ENCODE measurements at regions not wholly inside any gene's neighbourhood (a gene's known extent, or its start where the extent isn't known, plus 50 kb on each side); places are given as distances from the start of the nearest gene placed in this dataset.

- no peak for DNase-seq
These were observed 107.2 kb upstream of the IGFBP3 start for GRCh38 chr7:46028246-46028645.

GRCh38 chr7:46026741-46027140 lies 105.7 kb upstream of the IGFBP3 start:
- DNase-seq = no peak

DNA sequence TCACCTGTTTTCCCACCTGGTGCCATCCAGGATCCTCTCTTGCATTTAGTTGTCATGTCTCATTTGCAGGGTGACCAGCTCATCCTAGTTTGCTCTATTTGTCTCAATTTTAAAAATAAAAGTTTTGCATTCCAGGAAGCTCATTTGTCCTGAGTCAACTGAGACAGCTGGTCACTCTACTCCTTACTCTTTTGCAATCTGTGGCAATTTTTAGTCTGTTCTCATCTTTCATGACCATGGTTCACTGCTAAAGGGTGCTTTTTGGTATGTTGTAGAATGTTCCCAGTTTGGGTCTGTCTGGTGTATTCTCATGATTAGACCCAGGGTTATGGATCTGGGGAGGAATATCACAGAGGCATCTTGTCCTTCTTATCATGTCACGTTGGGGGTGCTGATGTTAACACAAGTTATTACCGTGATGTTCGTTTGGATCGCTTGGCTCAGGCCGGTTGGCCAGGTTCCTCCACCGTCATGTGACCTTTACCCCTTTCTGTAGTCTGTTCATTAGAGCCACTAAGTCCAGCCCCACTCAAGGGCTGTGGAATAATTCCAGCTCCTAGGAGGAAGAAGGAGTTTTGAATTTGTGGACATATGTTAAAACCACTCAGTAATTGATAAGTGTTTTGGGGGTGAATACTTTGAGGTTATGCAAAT lies 103.3 kb upstream of the IGFBP3 start:
- DNase-seq = no peak

GRCh38 chr7:46022397-46022796 lies 101.3 kb upstream of the IGFBP3 start:
- DNase-seq = no peak

- peak; percentile 93 for DNase-seq
These were observed 94.2 kb upstream of the IGFBP3 start for GRCh38 chr7:46015107-46015868.

GRCh38 chr7:46011501-46011900 lies 90.4 kb upstream of the IGFBP3 start:
- DNase-seq = no peak

DNA sequence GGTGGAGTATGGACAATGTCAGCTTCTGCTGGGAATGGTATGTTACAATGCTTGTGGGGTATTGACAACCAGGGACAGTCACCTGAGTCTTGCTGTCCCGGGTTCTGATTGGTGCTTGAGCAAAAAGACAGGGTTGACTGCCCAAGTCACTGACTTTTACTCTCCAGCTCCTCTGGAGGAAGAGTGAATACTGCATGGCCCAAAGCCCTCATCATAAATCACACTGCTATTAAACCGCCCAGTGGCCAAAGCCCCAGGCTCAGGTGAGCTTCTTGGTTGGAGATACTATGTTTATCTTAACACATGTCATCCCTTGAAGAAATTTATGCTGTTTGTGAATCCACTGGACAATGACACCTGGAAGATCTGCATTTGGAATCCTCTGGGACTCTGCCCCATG lies 90.0 kb upstream of the IGFBP3 start:
- DNase-seq = no peak

GRCh38 chr7:46009211-46009610 lies 88.1 kb upstream of the IGFBP3 start:
- DNase-seq = no peak

GRCh38 chr7:46007990-46008643 lies 87.0 kb upstream of the IGFBP3 start:
- no peak for DNase-seq

DNA sequence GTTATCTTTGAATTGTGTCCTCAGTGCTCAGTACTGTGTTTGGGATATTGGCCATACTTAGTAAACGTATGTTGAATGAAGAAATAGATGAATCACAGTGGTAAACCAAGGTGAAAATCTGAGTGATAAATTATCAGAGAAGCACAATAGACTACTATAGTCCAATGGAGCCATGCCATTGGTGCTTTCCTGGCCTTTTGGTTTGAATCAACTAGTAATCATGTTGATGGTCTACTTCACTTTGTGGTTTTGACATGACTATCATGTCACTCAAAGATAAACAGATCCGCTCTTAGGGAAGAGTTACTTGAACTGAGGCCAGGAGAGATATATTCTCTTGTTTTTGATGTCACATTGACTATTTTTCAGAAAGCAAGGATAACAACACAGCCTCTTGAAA lies 86.1 kb upstream of the IGFBP3 start:
- DNase-seq = no peak

DNA sequence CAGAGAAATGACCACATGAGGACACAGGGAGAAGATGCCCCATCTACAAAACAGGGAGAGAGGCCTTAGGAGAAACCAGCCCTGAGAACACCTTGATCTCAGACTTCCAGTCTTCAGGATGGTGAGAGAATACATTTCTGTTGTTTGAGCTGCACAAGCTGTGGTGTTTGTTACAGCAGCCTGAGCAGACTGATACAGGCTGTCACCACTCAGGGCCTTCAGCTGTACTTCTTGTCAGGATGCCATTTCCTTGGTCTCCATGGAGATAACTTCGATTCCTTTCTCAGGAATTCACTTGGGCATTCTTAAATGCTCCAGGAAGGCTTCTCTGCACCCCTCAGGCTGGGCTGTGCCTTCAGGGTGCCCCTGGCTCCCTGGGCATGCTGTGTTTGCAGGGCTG lies 85.7 kb upstream of the IGFBP3 start:
- no peak for DNase-seq

GRCh38 chr7:46006212-46006611 lies 85.1 kb upstream of the IGFBP3 start:
- DNase-seq = no peak

DNA sequence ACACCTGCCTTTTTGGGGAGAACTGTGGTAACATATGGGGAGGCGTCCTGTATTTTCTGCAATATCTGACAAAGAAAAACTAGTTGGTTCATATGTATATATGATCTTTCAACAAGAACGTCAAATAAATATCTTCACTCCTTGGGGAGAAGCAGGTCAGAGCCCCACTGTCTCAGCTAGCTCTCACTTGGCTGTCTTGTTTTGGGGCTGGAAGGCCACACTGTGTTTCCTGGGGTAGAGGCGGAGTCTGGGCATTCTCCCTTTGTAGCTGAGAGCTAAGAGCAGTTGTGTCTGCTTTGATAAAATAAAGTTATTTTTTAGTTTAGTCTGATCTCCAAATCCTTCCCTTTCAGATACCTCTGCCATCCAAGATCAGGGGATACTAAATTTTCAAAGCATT lies 83.9 kb upstream of the IGFBP3 start:
- no peak for DNase-seq

- DNase-seq = no peak
These were observed 83.1 kb upstream of the IGFBP3 start for GRCh38 chr7:46003896-46004875.

DNA sequence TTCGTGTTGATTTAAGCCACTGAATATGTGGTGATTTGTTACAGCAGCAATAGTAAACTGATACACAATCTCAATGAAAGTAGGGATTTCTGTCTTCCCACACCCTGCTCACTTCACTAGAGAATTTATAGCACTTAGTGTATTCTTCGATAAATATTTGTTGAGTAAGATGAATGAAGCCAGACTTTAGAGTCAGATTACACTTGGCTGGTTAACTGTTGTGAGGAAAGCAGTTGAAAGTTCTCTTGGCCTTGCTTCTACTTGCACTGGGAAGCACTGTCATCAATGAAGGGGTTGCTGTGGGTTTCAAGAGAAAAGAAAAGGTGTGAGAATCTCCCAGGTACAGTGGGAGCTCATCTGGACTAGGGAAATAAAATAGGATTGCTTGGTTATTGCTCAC lies 82.1 kb upstream of the IGFBP3 start:
- DNase-seq = no peak

DNA sequence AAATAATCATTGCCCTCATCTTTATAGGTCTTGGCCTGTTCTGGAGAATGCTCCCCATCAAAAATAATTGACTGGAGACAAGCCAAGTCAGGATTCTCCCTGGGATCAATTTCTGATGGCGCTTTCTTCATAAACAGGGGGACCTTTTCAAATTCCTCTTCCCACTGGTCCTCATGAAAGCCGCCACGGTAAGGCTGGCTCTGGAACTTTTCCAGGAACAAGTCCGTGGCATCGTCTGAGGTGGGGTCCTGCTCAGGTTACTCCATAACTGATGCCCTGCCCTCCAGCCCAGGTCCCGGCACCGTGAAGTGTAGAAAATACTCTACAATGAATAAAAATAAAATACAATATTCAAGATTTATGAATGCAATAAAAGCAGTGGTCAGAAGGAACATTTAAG lies 79.4 kb upstream of the IGFBP3 start:
- no peak for DNase-seq

GRCh38 chr7:45999541-45999940 lies 78.5 kb upstream of the IGFBP3 start:
- no peak for DNase-seq

DNA sequence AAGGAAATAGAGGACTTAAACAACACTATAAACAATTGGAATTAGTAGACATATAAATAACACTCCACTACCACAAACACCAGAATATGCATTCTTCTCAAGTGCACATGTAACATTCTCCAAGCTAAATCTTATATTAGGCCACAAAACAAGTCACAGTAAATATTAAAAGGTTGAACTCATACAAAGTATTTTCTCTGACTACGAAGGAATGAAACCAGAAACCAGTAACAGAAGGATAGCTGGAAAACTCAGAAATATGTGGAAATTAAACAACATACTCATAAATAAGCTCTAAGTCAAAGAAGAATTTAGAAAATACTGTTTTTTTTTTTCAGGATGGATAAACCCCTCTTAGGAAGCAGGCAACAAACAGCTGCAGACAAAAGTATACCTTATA lies 77.4 kb upstream of the IGFBP3 start:
- DNase-seq = no peak

DNA sequence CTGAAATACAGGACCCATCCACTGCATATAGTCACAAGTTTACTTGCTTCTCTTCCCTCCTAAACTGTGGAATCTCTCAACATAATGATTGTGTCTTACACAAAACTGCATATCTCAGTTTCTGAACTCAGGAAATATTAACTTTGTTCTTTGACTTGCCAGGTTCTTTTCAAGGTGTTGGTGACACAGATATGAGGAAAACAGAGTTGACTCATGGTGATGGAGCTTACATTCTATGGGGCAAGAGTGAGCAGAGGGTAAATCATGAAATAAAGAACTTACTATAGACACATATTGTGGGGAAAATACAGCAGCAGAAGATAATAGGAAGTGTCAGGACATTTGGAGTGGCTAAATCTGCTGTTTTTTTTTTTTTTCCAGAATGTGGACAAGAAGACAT lies 72.5 kb upstream of the IGFBP3 start:
- DNase-seq = no peak

DNA sequence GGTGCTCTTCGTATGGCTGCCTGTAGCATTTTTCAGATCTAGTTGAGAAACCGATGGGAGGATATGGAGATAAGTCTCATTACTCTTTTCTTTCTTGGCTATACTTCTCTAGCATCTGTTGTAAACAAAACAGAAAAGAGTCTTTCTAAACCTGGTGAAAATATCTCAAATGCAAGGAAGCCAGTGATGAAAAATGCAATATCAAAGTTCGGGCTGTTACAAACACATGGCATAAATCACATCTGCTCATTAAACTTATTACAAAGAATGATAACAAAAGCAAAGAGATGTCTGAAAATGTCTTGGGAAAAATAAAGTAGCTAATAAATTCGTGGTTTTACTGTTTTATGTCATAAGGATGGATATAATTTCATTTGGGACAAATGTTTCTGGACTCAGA lies 71.8 kb upstream of the IGFBP3 start:
- DNase-seq = no peak

- no peak for DNase-seq
These were observed 69.2 kb upstream of the IGFBP3 start for GRCh38 chr7:45990276-45990675.

DNA sequence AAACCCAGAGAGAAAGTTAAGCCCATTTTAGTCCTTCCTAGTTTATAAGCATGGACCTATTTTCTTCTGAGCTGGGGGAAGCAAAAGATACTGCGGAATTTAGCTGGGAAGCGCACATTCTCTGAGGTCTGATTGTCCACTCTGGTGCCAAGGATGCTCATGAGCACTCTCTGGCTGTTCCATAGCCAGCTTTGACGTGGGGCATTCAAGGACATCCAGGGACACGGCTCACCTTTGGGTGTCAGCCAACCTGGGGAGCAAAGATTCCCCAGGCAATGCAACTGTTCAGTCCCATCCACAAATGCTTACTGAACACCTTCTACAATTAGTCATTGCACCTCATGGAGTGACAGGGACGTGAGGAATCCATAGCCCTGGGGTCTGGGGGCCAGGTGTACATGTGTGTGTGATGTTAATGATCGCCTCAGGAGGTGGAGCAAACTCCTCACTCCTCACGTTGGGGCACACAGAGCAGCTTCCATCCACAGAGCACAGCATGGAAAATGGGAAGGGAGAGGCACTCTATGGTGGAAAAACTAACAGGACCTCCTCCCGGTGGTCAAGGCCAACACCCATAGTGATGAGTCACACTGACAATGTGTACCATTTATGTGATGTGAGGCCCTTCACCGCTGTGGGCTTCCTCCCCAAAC lies 67.5 kb upstream of the IGFBP3 start:
- no peak for DNase-seq
